Hepatocyte (in vitro differentiated cells): ENCODE measurements at regions not wholly inside any gene's neighbourhood (a gene's known extent, or its start where the extent isn't known, plus 50 kb on each side); places are given as distances from the start of the nearest gene placed in this dataset.

Source experiments
- CTCF ChIP-seq: fragments of 200-600 bp; sonication (generic); IDR thresholded peaks from 2 replicates; pipeline ENCODE4 v1.5.1; 2016; ENCODE audit warnings: antibody characterized with exemption, mild to moderate bottlenecking; ENCODE audit not compliant: poor library complexity
- EZH2 ChIP-seq: fragments of 200-600 bp; sonication (generic); IDR thresholded peaks from 2 replicates; pipeline ENCODE4 v1.6.1; 2016; ENCODE audit warnings: antibody characterized with exemption, mild to moderate bottlenecking, borderline replicate concordance

DNA sequence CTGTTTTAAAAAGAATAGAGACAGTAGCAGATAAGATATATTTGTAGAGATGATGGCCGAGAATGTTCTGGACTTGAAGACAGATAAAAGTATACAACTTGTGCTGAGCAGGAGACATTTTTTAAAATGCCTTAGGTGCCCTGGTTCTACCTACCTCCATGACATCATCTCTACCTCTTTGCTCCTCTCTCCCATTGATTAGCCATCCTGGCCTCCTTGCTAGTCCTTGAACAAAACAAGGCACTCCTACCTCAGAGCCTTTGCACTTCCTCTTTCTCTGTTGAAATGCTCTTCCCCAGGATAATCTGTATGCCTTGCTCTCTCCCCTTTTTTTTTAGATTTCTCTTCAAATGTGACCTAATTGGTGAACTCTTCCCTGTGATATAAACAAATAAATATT, 92.6 kb upstream of the MAGI3 start:
- TF ChIP-seq CTCF (no peak), EZH2 (no peak)
